NCI-H2171 treated with DMSO at 0.1 percent for 48 hours (cell line): ENCODE measurements at regions not wholly inside any gene's neighbourhood (a gene's known extent, or its start where the extent isn't known, plus 50 kb on each side); places are given as distances from the start of the nearest gene placed in this dataset.

Experiments used
- DNase-seq: peaks from one replicate; lab custom pipeline; 2025; lab: John Stamatoyannopoulos, UW

DNA sequence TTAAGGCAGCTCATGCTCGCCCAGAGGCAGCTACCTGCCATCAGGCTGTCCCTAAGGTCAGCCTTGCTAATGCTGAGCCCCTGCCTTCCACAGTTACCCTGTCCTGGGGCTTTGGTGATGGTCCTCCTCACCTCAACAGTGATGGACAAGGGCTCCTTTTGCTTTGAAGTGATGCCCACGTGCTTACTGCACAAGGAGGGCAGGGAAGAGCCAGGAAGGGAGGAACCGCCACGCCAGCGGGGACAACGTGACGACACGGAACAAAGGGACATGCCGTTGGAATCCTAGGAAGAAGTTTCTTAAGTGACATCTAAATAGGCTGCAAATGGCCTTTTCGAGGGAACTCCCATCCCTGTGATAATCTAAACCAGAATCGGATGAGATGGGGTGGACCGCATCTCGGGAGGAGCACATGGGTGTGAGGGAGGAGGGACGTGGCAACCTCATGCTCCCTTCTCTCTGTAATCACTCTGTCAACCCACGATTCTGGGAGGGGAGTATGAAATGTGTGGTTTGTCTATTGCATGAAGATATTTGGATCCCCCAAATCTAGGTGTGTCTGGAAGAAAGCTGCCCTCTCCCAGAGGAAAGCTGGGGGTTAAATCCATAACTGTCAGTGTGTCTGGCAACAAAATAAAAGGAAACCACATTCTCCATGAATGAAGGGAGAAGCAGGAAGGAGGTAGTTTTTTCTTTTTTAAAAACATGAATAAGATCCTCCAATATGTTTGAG, 110.9 kb upstream of the IRF2BP2 start:
- no peak for DNase-seq

DNA sequence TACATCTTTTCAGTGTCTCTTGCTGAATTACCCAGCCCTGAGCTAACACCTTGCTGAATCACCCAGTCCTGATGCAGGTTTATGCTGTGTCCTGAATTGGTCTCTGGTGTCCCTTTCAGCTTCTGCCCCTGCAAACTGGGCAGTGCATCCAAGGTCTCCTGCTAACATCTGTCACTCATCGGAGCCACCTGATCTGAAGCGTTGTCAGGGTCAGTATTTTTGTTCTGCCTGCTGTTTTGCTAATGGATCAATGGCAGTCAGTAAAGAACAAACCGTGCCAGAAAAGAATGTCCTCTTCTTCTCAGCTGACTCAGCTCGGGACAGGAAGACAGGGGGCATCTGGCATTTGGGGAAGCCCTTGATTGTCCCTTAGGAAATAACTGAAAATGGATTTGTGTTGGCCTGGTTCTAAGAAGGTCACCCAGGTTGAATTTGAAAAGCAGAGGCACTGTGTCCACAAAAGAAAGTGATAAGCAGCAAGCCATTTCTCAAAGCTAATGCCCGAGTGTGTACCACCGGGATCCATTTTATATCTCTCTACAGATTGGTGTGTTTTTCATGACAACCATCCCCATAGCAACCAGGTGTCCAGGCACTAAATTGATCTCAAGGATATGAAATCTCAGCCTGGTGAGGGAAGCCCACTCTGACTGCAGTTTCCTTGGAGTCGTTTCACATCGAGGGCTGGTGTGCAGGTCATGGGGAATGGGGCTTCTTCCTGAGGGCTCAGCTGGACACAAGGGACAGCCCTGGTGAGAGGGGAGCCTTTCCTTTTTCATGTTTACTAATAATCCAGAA, 109.7 kb upstream of the IRF2BP2 start:
- DNase-seq, result no peak

DNA sequence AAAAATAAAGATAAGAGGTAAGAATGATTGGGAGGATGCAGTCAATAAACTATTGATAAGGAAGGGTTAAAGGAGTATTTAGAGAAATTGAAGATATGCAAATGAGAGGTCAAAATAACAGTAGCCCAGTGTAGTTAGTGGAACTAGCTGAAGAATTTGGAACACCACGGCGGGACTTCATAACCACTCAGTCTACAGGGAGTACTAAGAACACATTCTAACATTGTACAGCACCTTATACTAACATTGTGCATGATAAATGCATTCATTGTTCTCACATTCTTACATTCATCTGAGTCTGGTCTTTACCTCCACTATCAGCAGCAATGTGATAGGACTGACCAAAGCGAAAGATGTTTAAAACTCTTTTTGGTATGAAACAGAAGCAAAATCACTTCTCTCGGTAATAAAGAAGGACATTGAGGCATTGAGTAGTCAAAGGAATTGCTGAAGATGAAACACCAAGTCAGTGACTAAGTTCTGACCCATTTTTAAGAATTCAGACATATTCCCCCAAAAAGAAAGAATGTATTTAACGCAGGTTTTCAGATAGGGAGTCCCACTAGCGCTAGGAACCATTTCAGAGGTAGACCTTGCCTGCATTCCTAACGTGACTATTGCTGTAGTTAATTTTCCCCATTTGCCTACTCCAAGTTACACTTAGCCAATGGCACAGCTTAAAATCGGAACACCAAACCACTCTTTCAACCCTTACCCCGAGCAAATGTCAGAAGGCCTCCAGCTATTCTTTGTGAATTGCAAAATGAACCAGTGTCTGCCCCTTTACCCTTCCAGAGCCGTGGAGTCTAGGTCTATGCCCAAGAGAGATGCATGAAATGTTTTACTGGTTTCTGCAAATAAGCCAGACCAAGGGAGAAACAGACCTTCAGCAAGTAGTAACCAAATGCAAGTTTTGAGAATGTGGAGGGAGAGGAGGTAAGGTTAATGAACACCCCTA, 108.8 kb upstream of the IRF2BP2 start:
- no peak for DNase-seq

DNA sequence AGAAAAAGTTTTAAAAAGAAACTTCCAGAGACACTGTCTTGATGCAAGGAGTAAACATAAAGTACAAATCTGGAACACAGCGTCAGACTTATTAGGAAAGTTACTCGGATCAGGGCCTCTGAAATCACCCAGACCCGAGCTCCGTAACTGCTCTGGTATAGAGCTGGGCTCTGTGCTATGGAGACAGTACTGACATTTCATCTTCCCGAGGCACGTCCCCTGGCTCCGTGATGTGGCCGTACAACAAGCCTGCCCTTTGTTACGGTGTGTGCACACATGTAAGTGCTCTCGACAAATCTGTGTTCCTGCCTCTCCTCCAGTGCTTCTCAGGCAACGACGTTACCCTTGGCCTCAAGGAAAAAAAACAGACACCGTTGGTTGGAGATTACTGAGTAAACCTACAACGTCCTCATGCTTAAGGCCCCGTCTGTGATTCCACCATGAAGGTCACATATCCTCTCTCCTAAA, 107.0 kb upstream of the IRF2BP2 start:
- no peak for DNase-seq

DNA sequence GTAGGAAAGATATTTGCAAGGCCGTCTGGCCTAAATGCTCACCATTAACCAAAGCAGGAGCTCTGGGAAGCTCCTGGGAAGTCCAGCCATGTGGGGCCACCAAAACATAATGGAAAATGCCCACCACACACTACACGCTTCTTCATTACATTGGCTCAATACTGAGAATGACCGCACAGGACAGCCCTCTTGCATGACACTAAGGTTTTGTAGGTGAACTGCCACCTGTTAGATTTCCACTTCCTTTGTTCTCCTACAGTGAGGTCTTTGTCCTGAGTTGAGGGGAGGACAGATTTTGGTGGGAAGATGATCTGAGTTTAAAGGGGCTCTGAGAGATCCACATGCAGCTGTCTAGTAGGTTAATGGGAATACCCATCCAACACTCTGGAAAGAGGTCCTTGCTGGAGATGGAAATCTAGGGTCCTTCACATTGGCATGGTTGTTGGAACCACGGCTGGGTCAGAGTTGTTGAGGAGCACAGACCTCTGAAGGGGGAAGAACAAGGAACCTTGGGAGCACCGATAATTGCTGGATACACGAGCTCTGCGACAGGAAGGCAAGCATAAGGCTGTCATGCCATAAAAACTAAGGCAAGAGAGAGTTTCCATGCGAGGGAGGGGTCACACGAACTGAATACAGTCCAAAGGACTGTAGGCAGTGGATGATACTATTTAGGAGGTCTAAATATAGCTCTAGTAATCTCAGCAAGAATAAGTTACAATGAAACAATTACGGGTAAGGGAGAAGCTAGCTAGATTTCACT, 105.5 kb upstream of the IRF2BP2 start:
- DNase-seq, result no peak

DNA sequence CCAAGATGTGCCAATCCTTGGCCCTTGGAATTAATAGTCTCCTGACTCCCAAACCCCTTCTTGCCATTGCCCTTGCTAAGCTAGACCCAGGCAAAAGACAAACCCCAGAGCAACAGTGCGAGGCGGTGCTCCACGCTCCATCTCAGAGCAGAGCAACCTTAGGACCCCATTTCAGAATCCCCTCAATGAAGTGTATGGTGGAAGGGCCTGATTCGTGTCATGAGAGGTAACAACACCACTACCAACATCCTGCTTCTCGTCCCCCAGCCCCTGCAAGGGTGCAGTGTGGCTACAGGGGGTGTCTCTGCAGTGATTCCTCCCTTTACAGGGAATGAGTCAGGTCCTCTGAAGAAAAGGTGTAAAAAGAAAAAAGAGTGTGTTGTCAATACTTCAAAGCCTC, 103.9 kb upstream of the IRF2BP2 start:
- DNase-seq, result no peak

DNA sequence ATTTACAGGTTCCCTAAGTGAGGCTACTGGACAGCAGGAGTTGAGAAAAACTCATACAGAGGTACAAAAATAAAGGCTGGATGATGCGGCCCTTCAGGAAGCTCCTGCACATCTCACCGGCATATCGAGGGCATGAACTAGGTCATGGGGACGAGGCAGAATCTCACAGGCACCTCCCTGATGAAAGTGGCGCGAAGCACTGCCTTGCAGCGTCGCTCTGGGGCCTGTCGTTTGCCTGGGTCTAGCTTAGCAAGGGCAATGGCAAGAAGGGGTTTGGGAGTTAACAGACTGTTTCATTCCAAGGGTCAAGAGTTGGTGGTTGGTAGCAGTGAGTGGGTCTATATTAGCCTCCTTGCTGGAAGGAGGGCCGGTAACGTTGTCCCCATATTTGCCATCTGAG, 103.5 kb upstream of the IRF2BP2 start:
- no peak for DNase-seq

DNA sequence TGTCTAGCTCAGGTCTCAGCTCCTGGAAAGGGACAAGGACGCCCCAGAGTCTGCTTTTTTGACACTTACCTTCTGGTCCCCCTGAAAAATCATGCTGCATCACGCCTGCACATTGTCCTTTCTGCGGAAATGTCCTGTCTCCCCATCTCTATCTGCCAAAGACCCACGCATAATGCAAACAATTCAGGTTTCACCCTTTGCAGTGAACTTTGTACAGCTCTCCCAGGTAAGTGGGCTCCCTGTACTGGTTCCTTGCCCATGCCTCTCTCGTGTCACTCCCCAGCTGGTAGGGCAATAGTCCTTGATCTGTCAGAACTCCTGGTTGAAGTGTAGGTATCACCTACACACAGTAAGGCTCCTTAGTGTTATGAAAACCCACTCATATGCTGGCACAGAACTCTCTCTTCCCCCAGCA, 102.9 kb upstream of the IRF2BP2 start:
- no peak for DNase-seq

DNA sequence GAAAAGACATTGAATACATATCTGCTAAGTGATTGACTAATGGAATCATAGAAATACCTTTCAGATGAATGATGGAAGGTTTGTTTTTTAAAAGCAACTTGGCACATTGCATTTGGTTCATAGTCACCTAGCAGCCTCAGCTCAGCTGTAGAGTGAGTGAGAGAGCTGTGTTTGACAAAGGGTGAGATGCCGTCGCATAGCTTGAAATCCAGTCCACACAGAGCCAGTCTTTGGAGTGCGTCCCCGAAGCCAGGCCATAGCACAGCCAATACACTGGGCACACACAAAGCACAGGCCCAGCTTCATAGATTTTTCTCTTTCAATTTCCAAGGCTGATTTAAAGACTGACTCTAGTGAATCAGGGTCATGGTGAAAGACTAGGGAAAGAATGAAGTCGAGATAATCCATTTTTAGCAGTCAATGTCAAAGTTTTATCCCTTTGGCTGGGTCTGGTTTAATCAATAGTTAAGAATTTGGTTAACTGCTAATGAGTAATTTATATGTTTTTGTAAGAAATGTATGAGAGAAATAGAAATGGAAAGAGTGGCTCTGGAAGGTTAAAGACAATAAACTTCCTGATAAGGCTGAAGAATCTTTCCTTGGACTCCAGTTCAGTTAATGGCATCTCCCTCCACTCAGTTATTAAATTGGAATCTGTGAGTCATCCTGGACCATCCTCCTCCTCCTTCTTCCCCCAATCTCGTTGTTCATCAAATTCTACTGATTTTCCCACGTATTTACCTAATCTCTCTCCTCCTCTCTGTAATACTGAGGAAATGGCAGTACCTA, 101.2 kb upstream of the IRF2BP2 start:
- DNase-seq, result no peak

DNA sequence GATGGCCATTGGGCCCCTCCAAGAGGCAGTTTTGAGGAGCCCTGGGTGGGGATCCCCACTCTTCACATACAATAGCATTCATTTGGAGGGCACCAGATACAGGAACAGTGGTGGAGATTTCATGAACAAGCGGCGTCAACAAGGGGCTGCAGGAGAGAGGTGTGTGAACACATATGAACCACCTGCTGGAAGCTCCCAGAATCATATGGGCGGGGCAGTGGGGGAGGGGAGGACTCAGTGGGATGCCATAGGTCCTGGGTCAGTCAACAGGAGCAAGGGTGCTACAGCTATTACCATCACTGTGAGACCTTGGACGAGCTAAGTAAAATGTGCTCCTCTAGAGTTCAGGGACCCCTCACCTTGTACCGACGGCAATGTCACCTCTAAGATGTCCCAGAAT, 100.4 kb upstream of the IRF2BP2 start:
- no peak for DNase-seq

DNA sequence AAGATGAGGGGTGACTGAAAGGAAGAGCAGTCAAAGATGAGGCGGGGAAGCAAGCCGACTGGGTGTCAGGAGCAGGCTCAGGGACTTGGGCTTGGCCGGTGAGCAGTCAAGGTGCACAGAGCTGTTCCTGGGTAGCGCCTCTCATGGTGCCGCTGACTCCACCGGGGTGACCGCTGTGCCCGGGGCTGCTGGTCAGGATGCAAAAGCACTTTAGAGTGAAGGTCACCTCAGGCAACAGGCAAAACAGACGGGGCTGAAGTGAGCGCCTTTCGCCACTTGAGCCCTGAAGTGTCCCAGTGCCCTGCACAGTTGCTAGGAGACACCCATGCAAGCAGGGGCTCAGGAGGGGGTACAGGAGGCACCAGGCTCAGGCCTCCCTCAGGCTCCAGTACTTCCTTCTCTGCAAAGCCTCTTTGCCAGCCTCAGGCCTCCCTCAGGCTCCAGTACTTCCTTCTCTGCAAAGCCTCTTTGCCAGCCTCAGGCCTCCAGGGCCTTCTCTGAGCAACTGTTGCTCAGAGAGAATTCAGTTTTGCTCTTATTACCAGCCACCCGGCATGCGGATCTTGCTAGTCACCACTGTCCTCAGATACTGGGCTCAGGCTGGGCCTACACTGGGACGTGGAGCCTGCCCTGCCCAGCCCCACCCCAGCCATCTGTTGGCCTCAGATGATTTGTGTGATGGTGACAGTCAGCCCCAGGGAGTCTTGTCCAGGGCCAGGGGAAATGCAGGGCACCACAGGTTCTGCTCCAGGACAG, 99.7 kb upstream of the IRF2BP2 start:
- DNase-seq, result no peak

DNA sequence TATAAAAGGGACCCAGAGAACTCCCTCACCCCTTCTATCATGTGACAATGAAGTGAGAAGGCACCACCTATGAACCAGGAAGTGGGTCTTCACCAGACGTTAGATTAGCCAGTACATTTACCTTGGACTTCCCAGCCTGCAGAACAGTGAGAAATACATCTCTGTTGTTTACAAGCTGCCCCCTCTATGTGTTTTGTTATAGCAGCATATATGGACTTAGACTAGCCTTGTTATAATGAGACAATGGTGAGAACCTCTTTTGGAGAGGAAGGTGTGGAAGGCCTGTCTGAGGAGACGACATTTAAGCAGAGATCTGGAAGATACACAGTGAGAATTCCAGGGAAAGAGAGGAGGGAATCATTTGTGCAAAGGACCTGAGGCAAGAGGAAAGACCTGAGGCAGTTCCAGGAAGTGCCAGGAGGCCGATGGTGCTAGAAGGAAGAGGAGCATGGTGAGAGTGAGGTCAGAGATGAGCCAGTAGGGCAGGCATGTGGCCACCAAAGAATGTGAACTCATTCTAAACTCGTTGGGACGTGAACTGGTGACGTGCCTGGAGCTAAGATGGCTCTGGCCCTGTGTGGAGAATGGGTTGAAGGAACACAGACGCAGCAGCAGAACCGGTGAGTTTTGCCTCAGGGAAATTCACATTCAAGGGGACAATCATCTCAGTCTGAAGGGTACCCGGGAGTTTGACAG, 98.9 kb upstream of the IRF2BP2 start:
- DNase-seq, result no peak

DNA sequence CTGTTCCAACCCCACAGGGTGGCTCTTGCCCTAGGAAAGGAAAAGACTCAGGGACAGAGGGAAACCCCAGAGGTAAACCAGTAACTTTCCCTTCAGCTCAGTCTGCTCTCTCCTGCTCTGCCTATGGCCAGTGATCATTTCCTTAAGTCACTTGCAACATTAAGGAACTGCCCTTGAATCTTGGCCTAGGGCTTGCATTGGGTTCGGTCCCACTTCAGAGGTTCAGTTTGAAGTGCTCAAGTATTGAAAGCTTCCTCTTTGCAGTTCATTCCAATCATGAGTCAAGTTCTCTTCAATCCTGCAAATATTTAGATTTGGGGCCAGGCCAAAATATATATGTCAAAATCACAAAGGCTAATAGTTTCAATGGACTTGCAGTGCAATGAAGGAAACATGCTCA, 97.7 kb upstream of the IRF2BP2 start:
- DNase-seq, result no peak

DNA sequence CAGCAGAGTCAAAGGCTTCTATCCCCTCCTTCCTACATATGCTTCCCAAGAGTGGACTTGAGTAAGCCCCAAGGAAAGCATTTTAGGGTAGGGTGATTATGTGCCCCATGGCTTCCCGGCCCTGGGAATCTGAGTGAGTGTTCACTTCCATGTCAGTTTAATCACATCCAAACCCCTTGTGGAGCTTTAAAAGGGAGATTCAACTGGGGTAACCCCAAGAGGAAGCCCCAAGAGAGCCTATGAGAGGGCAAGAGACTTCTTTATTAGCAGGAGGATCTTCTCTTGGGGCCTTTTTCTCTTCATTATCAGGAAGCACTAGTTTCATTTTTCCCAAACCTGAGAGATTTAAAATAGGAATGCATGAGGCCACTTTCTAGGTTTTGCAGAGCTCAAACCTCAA, 97.0 kb upstream of the IRF2BP2 start:
- DNase-seq, result no peak

DNA sequence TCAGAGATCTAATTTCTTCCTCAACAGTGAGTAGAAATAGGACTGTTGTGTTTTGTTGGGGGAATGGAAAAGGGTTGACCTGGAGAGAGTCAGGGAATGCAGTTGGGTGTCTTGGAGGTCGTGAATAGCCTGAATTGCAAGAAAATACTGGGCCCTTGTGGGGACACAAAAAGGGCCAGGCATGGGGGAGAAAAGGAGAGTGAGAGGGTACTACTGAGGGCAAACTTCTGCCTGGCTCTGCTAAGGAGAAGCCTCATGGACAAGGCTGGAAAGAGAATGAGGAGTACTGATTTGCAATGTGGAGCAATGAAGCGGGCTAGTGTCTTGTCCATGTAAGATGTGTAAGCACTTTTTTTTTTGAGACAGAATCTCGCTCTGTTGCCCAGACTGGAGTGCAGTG, 96.2 kb upstream of the IRF2BP2 start:
- DNase-seq, result no peak

DNA sequence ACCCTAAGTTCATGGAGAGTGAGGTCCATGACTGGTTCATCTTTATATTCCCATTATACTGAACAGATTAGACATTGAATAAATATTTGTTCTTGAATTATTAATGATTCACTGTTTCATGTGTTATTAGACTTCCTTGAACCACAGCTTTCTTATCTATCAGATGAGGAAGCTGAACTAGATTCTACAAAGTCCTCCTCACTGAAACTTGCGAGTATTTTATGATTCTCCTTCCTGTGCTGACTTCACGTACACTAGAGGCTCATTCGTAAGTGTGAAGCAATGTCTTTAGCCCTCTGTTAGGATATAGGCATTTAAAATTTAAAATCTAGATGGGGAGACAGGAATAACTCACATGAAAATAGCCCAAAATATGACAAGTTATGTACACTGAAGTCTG, 95.6 kb upstream of the IRF2BP2 start:
- DNase-seq, result no peak

DNA sequence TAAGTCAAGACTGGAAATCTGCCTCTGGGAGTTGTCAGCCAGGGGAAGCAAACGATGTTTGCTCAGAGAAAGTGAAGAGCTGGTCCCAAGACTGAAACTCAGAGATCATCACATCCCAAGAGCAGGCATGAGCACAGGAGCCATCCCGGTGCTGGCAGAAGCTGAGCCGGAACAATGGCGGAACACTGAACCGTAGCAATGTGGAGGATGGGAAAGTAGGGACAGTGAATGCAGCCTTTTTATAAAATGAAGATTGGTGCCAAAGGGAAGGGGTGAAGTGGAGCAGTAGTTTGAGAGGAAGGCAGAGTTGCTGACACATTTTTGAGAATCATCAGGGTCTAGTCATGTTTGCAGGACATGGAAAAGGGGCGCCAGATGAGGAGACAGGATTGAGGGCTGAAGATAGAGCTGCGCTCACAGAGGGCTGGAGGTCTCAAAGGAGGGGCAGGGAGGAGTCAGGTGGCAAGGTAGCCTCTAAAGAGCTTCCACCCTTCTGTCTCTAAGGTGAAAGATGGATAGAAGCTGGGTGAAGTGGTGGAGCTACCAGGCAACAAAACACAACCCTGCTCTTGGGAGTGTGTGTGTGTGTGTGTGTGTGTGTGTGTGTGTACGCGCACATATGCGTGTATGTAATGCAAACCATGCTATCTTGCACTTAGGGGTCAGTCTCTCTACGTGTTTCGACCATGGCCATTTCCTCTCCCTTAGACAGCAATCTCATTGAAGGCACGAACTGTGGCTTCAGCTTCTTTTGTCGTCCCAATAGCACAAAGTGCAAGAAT, 94.3 kb upstream of the IRF2BP2 start:
- DNase-seq, result no peak

DNA sequence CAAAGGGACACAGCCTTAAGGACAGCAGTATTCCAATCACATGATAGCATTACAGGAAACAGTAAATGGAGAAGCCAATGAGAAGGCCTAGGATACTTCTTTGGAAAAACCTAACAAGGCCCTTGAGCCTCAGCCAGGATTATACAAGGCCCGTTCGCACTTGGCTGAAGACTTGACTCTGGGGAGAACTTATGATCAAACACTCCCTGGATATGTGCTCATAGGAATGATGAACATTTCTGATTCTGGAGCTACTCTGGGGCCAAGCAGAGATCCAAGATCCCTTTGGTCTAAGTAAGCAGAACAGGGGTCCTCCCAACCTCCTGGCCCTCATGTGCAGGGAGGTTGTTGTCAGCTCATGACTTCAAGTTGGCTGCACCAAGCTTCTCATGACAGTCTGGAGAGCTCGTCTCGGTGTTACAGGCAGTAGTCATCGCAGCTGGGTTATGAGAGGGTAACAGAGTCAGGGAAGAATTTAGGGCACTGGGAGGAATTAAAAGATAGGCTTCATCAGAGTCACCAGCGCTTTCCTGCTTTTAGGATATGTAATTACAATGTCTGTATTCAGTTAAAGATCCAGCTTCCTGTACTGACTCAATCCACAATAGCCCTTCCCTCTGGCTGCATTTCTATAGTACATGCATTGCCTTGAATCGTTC, 92.5 kb upstream of the IRF2BP2 start:
- no peak for DNase-seq
